ENCODE measurements at regions not wholly inside any gene's neighbourhood (a gene's known extent, or its start where the extent isn't known, plus 50 kb on each side); places are given as distances from the start of the nearest gene placed in this dataset.

GRCh38 chr10:128759174-128759573 is 633.0 kb upstream of the MKI67 start:
- Histone ChIP-seq H3K79me2 (ENCODE audit: insufficient read depth, low read length) (no peaks in the 10 kb centered on the region), H3K36me3 (ENCODE audit: control insufficient read depth in 1 of 2, insufficient read depth in 2 of 2, low read length in 2 of 2) (no peaks in the 10 kb centered on the region), H3K4me3 (replicated peaks in 1 of 2; ENCODE audit: low read depth in 1 of 2, low read length in 2 of 2) (no peak overlapping the region), H3K9ac (ENCODE audit: low read length) (no peak overlapping the region), H3K4me1 (ENCODE audit: control insufficient read depth in 1 of 2, insufficient read depth in 2 of 2, low read length in 2 of 2) (no peaks in the 10 kb centered on the region), H3K4me2 (ENCODE audit: low read length) (no peak overlapping the region), H3K9me2 (ENCODE audit: insufficient read depth) (no peaks in the 10 kb centered on the region), H4K20me1 (ENCODE audit: insufficient read depth) (no peaks in the 10 kb centered on the region), H3K27ac (ENCODE audit: low read depth, low read length) (no peak overlapping the region), H3K27me3 (ENCODE audit: insufficient read depth, low read length) (peaks cover 49% of the 10 kb centered on the region), H3K9me3 (ENCODE audit: control insufficient read depth in 1 of 2, insufficient read depth in 1 of 2, low read depth in 1 of 2, low read length in 2 of 2) (no peaks in the 10 kb centered on the region), H2AFZ (ENCODE audit: low read depth, low read length, poor library complexity, severe bottlenecking) (no peak overlapping the region)
- no peak for TF ChIP-seq RAD21 (IDR thresholded peaks at IDR 0.05; ENCODE audit: low read depth)
- TF ChIP-seq EGR1 (IDR thresholded peaks at IDR 0.05; ENCODE audit: low read depth) = no peak
- TF ChIP-seq EZH2 (IDR thresholded peaks at IDR 0.05) = no peak
- TF ChIP-seq JUND (IDR thresholded peaks at IDR 0.05) = no peak
- BruUV-seq (replicated peaks) = no TSS peak
- CTCF ChIA-PET = interaction anchor here (0.5 kb wide), 1 partner anchor 549 kb away, joined by 6 read pairs; no protein-coding TSS in a partner anchor
- intact Hi-C loops (cut with micrococcal nuclease) = no loop called here
- POLR2A ChIA-PET = no interaction called here
- RAD21 ChIA-PET (ENCODE audit: low non-redundant PET in 1 of 2, low total read pairs in 2 of 2, uncharacterized antibody in 2 of 2, unreplicated experiment in 2 of 2) = no interaction called here
- ATAC-seq = no peak
- DNase-seq (ENCODE audit: low read depth, low spot score) = no peak

GRCh38 chr10:128763588-128763987 is 637.4 kb upstream of the MKI67 start:
- Histone ChIP-seq H4K20me1 (ENCODE audit: insufficient read depth) (no peaks in the 10 kb centered on the region), H3K9me2 (ENCODE audit: insufficient read depth) (no peaks in the 10 kb centered on the region), H3K27me3 (ENCODE audit: insufficient read depth, low read length) (peaks cover 43% of the 10 kb centered on the region), H3K4me3 (replicated peaks in 1 of 2; ENCODE audit: low read depth in 1 of 2, low read length in 2 of 2) (no peak overlapping the region), H3K9ac (ENCODE audit: low read length) (no peak overlapping the region), H3K27ac (ENCODE audit: low read depth, low read length) (no peak overlapping the region), H3K36me3 (ENCODE audit: control insufficient read depth in 1 of 2, insufficient read depth in 2 of 2, low read length in 2 of 2) (no peaks in the 10 kb centered on the region), H3K4me2 (ENCODE audit: low read length) (no peak overlapping the region), H3K4me1 (ENCODE audit: control insufficient read depth in 1 of 2, insufficient read depth in 2 of 2, low read length in 2 of 2) (no peaks in the 10 kb centered on the region), H3K9me3 (ENCODE audit: control insufficient read depth in 1 of 2, insufficient read depth in 1 of 2, low read depth in 1 of 2, low read length in 2 of 2) (no peaks in the 10 kb centered on the region), H3K79me2 (ENCODE audit: insufficient read depth, low read length) (no peaks in the 10 kb centered on the region), H2AFZ (ENCODE audit: low read depth, low read length, poor library complexity, severe bottlenecking) (no peak overlapping the region)
- CTCF ChIA-PET = no interaction called here
- BruUV-seq (replicated peaks) = no TSS peak
- intact Hi-C loops (cut with micrococcal nuclease) = no loop called here
- RAD21 ChIA-PET (ENCODE audit: low non-redundant PET in 1 of 2, low total read pairs in 2 of 2, uncharacterized antibody in 2 of 2, unreplicated experiment in 2 of 2) = no interaction called here
- ATAC-seq (no peak), DNase-seq (ENCODE audit: low read depth, low spot score) (no peak)
- POLR2A ChIA-PET = no interaction called here
- TF ChIP-seq CEBPB (IDR thresholded peaks at IDR 0.05; ENCODE audit: low read depth) (no peak), POLR2AphosphoS5 (IDR thresholded peaks at IDR 0.05; ENCODE audit: low read depth, low read length) (no peak), EGR1 (IDR thresholded peaks at IDR 0.05; ENCODE audit: low read depth) (no peak), SRF (IDR thresholded peaks at IDR 0.05; ENCODE audit: low read depth) (no peak), REST (IDR thresholded peaks at IDR 0.05; ENCODE audit: low read depth) (no peak), ELF1 (IDR thresholded peaks at IDR 0.05; ENCODE audit: borderline replicate concordance, low read depth) (no peak), ZBTB33 (IDR thresholded peaks at IDR 0.05; ENCODE audit: extremely low read depth, insufficient replicate concordance, low read length) (no peak), SP1 (IDR thresholded peaks at IDR 0.05; ENCODE audit: low read depth) (no peak)
